Astrocyte (in vitro differentiated cells and primary cell): ENCODE measurements at regions not wholly inside any gene's neighbourhood (a gene's known extent, or its start where the extent isn't known, plus 50 kb on each side); places are given as distances from the start of the nearest gene placed in this dataset.

Experiments
- DNase-seq: peaks from one replicate; pipeline ENCODE4 v3.0.0-alpha.2; 2010; ENCODE audit warnings: low read depth
- FAIRE-seq: peaks from 2 replicates; lab custom pipeline; 2011; peaks lifted over from hg19 to GRCh38; lab: Jason Lieb, UNC
- H2AFZ ChIP-seq: 2 replicates; pipeline ENCODE4 v1.6.0; 2012; ENCODE audit warnings: low read depth, low read length, inconsistent platforms
- H3K27ac ChIP-seq: 2 replicates; pipeline ENCODE4 v1.5.1; 2011; ENCODE audit warnings: low read depth, low read length, inconsistent platforms
- H3K27me3 ChIP-seq: 2 replicates; pipeline ENCODE4 v1.6.0; 2011; ENCODE audit warnings: low read length, inconsistent platforms; ENCODE audit not compliant: insufficient read depth
- H3K36me3 ChIP-seq: 2 replicates; pipeline ENCODE4 v1.5.1; 2011; ENCODE audit warnings: low read length, inconsistent platforms; ENCODE audit not compliant: insufficient read depth
- H3K4me1 ChIP-seq: 2 replicates; pipeline ENCODE4 v1.5.1; 2011; ENCODE audit warnings: low read length, inconsistent platforms; ENCODE audit not compliant: insufficient read depth
- H3K4me2 ChIP-seq: 2 replicates; pipeline ENCODE4 v1.6.0; 2012; ENCODE audit warnings: low read length, inconsistent platforms
- H3K4me3 ChIP-seq: 2 replicates; pipeline ENCODE4 v1.5.1; 2011; ENCODE audit warnings: low read depth, mild to moderate bottlenecking, low read length, inconsistent platforms; ENCODE audit not compliant: insufficient read depth
- H3K79me2 ChIP-seq: 2 replicates; pipeline ENCODE4 v1.6.0; 2012; ENCODE audit warnings: mild to moderate bottlenecking, low read length, inconsistent platforms; ENCODE audit not compliant: insufficient read depth
- H3K9ac ChIP-seq: 2 replicates; pipeline ENCODE4 v1.6.0; 2012; ENCODE audit warnings: mild to moderate bottlenecking, low read length, inconsistent platforms
- H3K9me3 ChIP-seq: 2 replicates; pipeline ENCODE4 v1.5.1; 2012; ENCODE audit warnings: low read depth, mild to moderate bottlenecking, low read length, inconsistent platforms; ENCODE audit not compliant: insufficient read depth
- H4K20me1 ChIP-seq: 2 replicates; pipeline ENCODE4 v1.6.0; 2012; ENCODE audit warnings: low read length, inconsistent platforms; ENCODE audit not compliant: insufficient read depth
- H3K27ac Mint-ChIP-seq: one replicate; pipeline ENCODE4 v1.8.0; 2021; ENCODE audit warnings: mild to moderate bottlenecking, mixed read lengths; ENCODE audit not compliant: unreplicated experiment
- H3K27me3 Mint-ChIP-seq: one replicate; pipeline ENCODE4 v1.8.0; 2021; ENCODE audit warnings: low read depth, mixed read lengths; ENCODE audit not compliant: unreplicated experiment
- H3K36me3 Mint-ChIP-seq: one replicate; pipeline ENCODE4 v1.8.0; 2021; ENCODE audit warnings: low read depth, mixed read lengths; ENCODE audit not compliant: unreplicated experiment
- H3K4me1 Mint-ChIP-seq: one replicate; pipeline ENCODE4 v1.8.0; 2021; ENCODE audit warnings: low read depth, mixed read lengths; ENCODE audit not compliant: unreplicated experiment
- H3K4me3 Mint-ChIP-seq: one replicate; pipeline ENCODE4 v1.8.0; 2021; ENCODE audit warnings: mild to moderate bottlenecking, moderate library complexity, mixed read lengths; ENCODE audit not compliant: unreplicated experiment
- H3K9me3 Mint-ChIP-seq: one replicate; pipeline ENCODE4 v1.8.0; 2021; ENCODE audit warnings: mild to moderate bottlenecking, mixed read lengths; ENCODE audit not compliant: unreplicated experiment
- CTCF ChIP-seq: IDR thresholded peaks from 2 replicates; pipeline ENCODE4 v1.5.1; 2011; ENCODE audit warnings: low read depth, mild to moderate bottlenecking, inconsistent platforms, low read length, moderate library complexity; ENCODE audit not compliant: insufficient read depth
- EZH2 ChIP-seq: IDR thresholded peaks from 2 replicates; pipeline ENCODE4 v1.6.1; 2012; ENCODE audit warnings: mild to moderate bottlenecking, low read length, inconsistent platforms; ENCODE audit not compliant: insufficient read depth

- H3K9me3 Mint-ChIP-seq: peaks cover 4% of the 10 kb centered on the region
- FAIRE-seq: no peak
These were observed 132.1 kb downstream of the AACS start for GRCh38 chr12:125197326-125197725.

GRCh38 chr12:125198652-125199051 is 133.4 kb downstream of the AACS start:
- Mint-ChIP-seq H3K4me1 (no peaks in the 10 kb centered on the region), H3K27me3 (peaks cover 17% of the 10 kb centered on the region), H3K36me3 (no peaks in the 10 kb centered on the region), H3K4me3 (no peak overlapping the region), H3K27ac (no peak overlapping the region), H3K9me3 (peaks cover 6% of the 10 kb centered on the region)
- no peaks in the 10 kb centered on the region for H3K79me2 ChIP-seq
- H3K9me3 ChIP-seq: no peaks in the 10 kb centered on the region
- H3K9ac ChIP-seq: no peak overlapping the region
- H2AFZ ChIP-seq: no peak overlapping the region
- H3K27me3 ChIP-seq: no peaks in the 10 kb centered on the region
- TF ChIP-seq EZH2 (no peak), CTCF (no peak)
- H3K4me2 ChIP-seq: no peak overlapping the region
- no peaks in the 10 kb centered on the region for H4K20me1 ChIP-seq
- no peak for DNase-seq
- no peak overlapping the region for H3K27ac ChIP-seq
- peaks cover 4% of the 10 kb centered on the region for H3K4me1 ChIP-seq
- no peak overlapping the region for H3K4me3 ChIP-seq
- FAIRE-seq: no peak
- no peaks in the 10 kb centered on the region for H3K36me3 ChIP-seq

More at GRCh38 chr12:125197326-125197725, 132.1 kb downstream of the AACS start:
- Histone ChIP-seq H3K4me3 (no peak overlapping the region), H3K79me2 (no peaks in the 10 kb centered on the region), H3K4me1 (peaks cover 4% of the 10 kb centered on the region), H3K36me3 (no peaks in the 10 kb centered on the region), H3K9me3 (no peaks in the 10 kb centered on the region), H3K27ac (no peak overlapping the region), H2AFZ (no peak overlapping the region), H3K9ac (no peak overlapping the region), H3K4me2 (no peak overlapping the region), H4K20me1 (peaks cover 5% of the 10 kb centered on the region), H3K27me3 (peaks cover 3% of the 10 kb centered on the region)
- peaks cover 22% of the 10 kb centered on the region for H3K27me3 Mint-ChIP-seq
- no peak for TF ChIP-seq EZH2
- no peak for TF ChIP-seq CTCF
- no peak for DNase-seq
- no peak overlapping the region for H3K4me3 Mint-ChIP-seq
- no peak overlapping the region for H3K27ac Mint-ChIP-seq
- no peaks in the 10 kb centered on the region for H3K36me3 Mint-ChIP-seq
- H3K4me1 Mint-ChIP-seq: no peaks in the 10 kb centered on the region

GRCh38 chr12:125201090-125201489 is 135.9 kb downstream of the AACS start:
- Histone ChIP-seq H3K9me3 (no peaks in the 10 kb centered on the region), H4K20me1 (no peaks in the 10 kb centered on the region), H3K36me3 (no peaks in the 10 kb centered on the region), H3K4me2 (no peak overlapping the region), H3K27ac (no peak overlapping the region), H2AFZ (no peak overlapping the region), H3K4me3 (no peak overlapping the region), H3K27me3 (no peaks in the 10 kb centered on the region), H3K9ac (no peak overlapping the region), H3K4me1 (no peaks in the 10 kb centered on the region), H3K79me2 (no peaks in the 10 kb centered on the region)
- no peak for DNase-seq
- H3K27me3 Mint-ChIP-seq: peaks cover 20% of the 10 kb centered on the region
- H3K4me3 Mint-ChIP-seq: no peak overlapping the region
- peaks cover 6% of the 10 kb centered on the region for H3K9me3 Mint-ChIP-seq
- no peaks in the 10 kb centered on the region for H3K36me3 Mint-ChIP-seq
- no peaks in the 10 kb centered on the region for H3K4me1 Mint-ChIP-seq
- H3K27ac Mint-ChIP-seq: no peak overlapping the region
- TF ChIP-seq EZH2 (no peak), CTCF (no peak)
- no peak for FAIRE-seq
